DMS79 (cell line): ENCODE measurements at regions not wholly inside any gene's neighbourhood (a gene's known extent, or its start where the extent isn't known, plus 50 kb on each side); places are given as distances from the start of the nearest gene placed in this dataset.
"Not testable (repeated sequence)": the region's sequence is repeated elsewhere in the genome, so short reads cannot be mapped to it uniquely, and the experiment has no call there.

ENCODE experiments used
- DNase-seq: peaks from one replicate; lab custom pipeline; 2025; lab: John Stamatoyannopoulos, UW

DNA sequence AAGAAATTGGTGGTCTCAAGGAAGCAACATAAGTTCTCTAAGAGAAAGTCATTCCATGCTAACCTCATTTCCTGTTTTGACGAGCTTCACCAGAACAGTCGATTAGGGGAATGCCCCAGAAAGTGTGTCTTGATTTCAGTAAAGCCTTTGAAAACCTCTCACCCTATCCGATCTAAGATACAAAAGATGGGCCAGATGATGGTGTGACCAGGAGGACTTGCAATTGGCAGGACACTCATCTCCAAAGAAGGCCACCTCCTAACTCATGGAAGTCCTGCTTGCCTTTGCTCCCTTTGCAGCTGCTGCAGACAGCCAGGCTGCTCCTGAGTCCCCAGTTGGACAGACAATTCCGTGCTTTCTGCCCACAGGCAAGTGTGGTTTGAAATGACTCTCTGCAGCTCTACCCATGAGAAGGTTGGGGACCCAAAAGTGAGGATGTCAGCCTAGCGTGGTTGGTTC is 304.2 kb downstream of the BCL2L11 start:
- DNase-seq = not testable (repeated sequence)

DNA sequence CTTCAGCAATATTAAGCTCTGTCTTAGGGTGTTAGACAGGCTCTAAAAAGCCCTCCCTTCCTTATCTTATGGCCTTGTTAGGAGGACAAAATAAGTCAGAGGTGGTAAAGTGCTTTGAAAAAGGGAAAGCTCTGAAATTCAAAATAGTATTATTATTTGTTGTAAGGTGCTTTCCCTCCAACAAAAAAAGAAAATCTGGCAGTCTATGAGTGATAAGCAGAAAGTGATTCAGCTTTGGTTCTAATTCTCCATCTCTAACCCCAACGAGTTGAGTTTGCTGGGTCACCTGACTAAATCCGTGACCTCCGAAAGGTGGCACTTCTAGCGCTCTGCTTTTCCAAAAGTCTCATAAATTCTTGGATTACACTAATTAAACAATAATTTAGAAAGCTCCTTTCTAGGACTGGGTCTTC is 305.1 kb downstream of the BCL2L11 start:
- DNase-seq = not testable (repeated sequence)

DNA sequence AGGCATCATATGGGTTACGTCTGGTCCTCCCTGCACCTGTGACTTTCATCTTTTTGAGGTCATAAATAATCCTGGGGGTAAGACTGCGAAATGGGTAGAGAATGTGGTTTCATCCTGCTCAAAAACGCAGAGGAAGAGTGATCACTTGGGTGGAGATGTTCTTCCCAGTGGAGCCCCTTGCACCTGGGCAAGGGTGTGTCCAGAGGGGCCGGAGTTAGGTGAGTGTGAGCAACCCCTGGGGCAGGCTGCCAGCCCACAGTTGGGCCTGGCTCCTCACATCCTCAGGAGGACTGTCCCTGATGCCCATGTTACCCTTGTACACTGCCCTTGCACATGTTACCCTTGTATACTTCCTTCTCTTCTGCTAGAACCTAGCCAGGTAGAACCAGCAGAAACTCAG is 306.6 kb downstream of the BCL2L11 start:
- not testable (repeated sequence) for DNase-seq

DNA sequence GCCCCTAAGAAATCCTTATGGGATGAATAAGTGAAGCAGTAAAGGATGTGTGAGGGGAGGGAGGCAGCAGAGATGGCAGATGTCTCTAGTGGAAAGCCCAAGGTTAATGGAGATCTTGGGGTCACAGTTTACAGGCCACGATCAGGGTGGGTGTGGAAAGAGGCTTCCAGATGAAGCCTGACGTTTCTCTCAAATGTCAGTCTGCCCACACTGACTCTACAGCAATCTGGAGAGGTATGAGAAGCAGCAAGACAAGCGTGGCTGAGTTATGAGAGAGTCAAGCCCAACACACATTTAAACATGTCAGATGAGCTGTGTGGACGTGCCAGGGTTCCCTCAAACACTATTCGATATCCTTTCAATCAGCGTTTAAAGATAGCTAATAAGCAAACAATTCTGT is 308.2 kb downstream of the BCL2L11 start:
- not testable (repeated sequence) for DNase-seq

DNA sequence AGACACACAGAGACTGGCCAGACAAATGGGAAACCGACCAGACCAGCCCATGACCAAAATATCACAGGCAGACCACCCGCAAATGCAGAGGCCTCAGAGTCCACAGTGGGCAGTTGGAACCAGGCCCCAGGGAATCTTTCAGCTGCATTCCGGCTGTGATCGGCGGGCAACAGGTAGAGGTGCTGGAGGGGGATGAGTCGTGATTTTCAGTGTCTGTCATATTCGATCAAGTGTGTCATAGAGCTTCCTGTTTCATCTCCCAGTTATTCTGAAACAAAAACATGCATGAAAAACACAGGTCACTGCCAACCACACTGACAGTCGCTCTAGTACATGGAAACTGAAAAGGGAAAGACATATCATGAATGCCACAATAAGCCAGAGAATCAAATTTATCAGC is 308.6 kb downstream of the BCL2L11 start:
- not testable (repeated sequence) for DNase-seq

DNA sequence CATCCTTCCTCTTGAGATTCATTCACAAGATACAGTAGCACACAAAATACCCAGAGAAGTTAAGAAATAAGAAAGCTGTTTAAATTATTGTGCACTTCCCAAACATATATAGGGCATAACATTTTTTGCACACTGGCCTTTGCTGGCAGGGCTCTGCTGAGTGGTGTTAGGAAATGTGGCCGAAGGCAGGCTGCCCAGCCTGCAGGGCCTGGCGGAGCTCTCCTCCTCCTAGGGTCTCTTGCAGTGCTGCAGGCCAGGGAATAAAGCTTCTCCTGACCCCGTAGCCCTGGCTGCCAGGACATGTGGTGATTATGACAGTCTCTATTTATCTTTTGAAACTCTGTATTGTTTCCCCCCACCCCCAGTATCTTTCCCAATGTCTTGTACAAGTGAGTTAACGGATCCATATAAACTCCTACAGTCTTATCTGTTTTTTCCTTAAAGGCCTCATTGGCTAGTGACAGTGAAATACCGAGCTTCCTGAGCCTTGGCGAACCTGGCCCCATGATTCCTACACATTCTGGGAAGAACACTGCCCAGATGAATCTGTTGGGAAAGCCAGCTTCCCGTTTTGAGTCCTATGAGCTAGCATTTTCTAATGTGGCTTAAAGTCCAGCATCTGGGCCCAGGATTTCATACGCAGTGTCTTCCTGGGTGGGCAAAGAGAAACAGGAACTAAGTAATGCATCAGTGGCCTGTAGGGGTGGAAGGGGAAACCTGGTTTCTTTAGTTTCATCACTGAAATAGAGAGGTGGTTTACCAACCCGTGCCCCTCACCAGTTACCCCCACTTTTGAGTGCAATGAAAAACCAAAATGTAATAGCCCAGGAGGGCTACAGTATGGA is 310.3 kb downstream of the BCL2L11 start:
- DNase-seq = not testable (repeated sequence)

DNA sequence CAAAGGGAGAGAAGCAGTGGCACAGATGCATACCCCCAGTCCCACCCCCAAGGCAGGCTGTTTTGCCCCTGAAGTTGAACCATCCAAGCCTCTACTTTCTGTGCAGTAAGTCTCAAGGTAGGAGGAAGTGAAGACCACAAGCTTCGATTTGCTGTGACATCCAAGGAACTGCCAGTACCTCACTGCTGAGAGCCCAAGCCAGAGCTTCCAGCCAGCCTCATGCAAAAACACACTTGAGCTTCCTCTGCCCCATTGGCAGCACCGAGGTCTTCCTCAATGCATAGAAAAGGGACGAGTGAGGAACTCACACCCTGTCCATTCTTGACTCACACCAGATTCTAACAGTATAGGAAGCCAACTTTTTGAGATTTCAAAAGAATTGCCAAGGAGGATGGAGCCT is 311.7 kb downstream of the BCL2L11 start:
- not testable (repeated sequence) for DNase-seq

DNA sequence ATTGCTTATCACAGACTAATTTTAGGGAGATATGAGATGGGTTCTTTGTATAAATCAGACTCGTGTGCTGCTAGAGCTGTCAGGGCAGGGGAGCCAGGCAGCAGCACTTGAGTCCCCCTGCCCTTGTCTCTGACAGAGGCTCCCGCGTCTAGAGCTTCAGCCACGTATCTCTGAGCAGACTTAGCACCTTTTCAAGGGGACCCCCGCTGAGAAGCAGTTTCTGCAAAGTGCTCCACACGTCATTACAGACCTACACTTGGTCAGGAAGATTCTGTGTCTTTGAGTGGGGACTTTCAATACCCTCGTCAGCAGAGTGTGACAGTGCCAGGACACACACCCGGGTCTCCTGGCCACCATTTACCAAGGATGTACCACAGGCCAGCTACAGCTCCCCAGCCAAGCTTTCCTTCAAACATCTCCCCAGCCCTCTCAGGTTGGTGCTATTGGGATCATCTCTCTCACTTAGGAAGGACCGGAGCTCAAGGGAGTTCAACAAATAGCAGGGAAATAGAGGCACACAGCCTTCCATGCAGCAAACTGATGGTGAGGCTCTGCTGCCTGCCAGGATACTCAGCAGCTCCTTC is 312.3 kb downstream of the BCL2L11 start:
- not testable (repeated sequence) for DNase-seq

DNA sequence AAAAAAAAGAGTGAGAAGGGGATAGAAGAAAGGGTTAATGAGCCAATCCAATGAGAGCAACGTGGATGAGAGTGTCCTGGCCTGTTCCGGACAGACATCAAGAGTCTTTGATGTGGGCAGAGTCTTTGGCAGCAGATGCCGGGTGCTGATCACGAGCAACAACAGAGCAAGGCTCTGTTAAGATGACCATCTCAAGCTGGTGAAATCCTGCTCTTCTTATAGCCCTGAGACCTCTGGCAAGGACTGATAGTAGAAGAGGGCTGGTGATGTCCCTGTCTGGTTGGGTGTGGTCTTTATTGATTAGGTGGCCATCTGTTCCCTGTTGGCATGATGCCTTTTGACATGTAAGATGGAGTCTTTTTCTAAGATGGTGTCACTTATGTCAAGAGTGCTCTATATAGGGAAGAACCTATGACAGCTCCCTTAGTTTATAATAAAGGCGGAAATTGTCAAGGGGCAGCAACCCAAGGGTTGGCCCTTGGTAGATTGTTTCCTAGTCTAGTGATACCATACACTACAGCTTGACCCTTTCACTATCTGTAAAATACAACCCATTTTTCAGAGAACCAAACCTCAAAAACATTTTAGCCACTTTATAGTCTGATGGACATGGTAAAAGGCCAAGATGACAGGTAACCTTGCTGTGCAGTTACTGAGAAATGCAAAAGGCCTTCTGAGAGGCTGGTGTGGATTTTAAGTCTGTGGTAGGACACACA is 313.3 kb downstream of the BCL2L11 start:
- DNase-seq = not testable (repeated sequence)

DNA sequence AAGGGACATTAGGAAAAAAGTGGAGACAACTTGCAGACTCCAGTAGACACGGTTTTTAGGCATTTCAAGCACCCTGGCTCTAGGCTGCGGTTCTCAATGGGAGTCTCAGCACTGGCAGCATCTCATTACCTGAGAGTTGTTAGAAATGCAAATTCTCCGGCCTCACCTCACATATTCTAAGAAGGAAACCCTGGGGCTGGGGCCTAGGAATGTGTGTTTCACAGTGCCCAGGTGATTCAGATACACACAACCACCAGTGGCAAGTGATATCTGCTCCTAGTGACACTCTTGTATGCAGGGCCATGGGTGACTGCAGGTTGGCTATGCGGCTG is 313.9 kb downstream of the BCL2L11 start:
- not testable (repeated sequence) for DNase-seq

DNA sequence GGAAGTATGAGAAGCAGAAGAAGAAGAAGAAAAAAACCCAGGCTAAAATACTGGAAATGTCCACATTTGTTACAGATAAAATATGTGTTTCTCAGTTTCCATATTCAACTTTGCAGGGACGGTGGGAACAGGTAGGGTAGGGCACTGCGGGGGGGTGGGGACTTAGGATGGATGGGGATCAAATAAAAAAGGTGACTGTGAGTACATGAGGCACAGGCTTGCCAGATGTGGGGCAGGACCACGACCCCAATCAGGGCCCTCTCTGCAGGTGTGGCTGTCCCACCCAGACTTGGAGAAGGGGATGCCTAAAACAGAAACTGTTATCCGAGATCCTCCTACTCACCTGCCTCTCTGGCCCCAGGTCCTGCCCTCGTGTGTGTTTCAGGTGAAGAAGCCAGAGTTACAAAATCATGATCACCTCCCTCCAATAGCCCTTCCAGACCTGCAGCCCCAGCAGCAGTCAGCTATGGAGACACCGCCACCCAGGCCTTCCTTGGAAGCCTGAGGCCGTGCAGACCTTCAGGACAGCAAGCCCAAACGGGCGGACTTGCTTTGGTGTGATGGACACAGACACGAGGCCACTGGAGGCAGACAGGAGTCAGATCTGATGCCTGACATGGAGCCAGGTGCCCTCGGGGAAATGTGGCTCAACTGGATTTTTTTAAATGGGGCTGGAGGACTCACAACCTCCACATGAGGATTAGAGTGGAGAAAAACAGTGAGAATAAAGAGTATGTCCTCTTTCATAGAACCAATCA is 315.0 kb downstream of the BCL2L11 start:
- not testable (repeated sequence) for DNase-seq

DNA sequence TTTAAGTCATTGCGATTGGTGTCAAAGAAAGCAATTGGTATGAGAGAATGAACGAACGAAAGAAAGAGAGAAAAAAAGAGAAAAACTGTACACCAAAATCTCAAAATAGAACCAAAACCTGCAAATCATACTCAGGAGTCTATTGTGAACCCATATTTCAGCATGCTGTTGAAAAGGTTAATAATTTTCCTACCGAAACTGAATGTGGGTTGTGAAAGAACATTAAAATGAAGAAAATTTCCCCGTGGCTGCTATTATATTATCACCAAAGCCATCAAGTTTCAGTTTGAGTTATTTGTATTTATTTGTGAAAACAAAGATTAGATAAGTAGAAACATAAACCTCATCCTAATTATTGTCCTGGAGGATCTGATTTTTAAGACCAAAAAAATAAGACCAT is 315.7 kb downstream of the BCL2L11 start:
- not testable (repeated sequence) for DNase-seq

DNA sequence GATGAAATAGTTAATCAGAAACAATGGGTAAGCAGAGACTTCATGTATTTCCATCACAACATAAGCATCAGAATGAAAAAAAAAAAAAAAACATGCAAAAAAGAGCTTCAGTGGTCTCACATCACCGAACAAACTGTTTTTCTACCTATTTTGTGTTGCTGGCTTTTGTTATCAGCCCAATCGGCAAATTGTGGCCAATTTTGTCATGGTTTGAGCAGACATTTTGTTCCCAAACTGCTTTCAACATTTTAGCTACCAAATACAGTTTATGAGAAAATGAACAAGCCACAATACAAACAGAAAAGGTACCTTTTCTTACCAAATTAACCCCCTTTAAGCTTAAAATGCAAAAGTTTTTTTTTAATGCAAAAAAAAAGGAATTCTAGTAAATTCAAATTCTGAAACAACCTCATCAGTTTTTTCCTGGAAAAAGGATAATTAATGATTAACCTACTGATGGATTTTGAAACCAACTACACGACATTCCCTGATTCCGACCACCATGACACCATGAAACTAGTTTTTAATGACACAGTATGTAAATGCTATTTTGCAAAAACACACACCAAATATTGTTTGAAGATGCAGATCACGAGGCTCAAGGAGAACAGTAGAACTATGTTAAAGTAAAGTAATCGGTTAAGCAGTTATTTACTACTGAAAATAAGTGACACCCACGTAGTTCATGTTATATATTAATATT is 316.7 kb downstream of the BCL2L11 start:
- not testable (repeated sequence) for DNase-seq

DNA sequence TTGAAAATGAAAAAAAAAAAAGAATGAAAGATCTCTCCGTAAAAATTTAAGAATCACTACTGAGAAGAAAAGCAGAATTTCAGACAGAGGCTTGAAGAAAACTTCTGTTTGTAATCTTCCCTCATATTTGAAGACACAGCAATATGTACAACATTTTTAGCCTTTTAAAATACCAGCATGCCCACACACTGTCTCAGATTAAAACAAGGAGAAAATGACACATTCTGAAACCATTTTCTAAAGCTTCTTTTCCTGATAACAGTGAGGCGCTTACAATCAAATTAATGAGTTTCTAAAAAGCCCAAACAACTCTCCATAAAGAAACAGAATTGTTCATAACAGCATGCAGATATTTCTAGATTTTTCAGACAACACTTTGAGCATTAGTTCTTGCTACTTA is 317.4 kb downstream of the BCL2L11 start:
- not testable (repeated sequence) for DNase-seq

DNA sequence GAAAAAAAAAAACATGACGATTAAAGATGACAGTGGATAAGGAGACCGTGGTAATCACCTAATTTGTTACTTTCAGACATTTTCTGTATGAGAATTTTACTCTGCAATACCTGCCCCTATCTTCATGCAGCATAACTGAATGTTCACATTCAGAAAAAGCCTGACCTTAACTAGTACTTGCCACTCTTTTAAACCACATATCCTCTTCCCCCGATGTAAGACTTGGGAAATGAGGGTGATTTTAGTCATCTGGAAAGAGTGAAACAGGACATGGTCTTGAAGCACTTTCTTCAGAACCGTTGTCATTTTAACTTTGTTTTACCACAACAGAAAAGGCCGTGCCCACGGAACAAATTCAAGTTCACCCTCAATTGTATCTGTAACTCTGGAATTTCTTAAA is 318.5 kb downstream of the BCL2L11 start:
- not testable (repeated sequence) for DNase-seq

DNA sequence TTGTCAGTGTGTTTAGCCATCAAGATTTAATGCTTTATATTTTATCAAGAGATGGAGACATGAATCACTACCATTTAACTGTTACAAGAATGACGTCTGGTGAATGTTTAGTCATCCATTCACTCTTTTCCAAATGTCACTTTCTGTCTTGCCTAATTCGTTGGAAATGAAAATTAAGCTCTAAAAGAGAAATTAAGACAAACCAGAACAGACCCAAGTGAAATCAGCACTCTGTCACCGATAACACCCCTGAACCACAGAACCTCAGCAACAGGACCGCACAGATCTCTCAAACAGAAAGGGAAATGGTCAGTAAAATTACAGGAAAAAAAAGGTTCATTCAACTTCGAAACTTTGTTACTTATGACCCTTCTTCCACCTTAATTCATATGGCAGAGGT is 320.9 kb downstream of the BCL2L11 start:
- not testable (repeated sequence) for DNase-seq

DNA sequence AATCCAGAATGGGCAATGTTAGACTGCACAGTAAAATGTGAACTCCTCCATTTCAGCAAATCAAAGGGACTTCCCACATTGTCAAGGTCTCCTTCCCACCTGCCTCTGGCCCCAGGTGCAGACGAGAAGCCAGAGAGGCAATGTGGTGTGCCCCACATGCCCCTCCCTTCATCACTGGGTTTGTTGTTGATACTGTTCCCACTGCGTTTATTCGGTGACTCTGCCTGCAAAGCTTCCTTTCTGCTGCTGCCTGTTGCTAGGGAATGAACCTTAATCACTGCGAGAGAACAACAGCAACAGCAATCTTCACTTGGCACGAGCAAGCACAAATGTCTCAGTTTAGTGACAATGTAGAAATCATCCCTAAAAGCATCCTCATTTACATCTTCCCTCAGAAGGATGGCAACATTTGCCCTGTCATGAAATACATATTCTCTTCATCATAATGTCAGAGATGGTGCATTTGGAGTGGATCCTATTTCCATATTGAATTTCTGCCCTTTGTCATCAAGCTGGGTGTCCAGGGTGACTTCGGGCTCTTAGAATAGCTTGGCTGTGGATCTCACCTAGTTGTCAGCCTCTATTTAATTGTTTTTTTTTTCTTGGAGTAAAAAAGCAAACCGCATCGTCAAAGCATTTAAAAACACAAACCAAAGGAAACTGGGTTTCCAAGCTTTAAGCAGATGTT is 322.2 kb downstream of the BCL2L11 start:
- not testable (repeated sequence) for DNase-seq

DNA sequence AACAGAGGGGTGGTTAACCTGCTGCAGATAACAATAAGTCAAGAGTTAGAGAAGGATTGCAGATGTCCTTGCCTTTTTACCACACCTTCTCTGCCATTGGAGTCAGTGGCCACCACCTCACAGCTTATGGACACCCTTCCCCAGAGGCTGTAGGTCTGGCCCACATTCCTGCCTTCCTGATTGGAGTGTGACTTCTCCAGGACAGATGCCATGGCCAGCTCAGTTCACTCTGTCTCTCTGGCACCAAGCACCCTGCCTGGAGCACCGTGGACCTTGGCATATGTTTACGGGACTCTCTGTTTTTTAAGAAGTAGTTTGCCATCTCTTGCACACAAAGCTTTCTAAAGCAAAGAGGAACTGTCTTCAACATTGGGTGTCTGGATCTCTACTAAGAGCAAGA is 323.8 kb downstream of the BCL2L11 start:
- DNase-seq = not testable (repeated sequence)

DNA sequence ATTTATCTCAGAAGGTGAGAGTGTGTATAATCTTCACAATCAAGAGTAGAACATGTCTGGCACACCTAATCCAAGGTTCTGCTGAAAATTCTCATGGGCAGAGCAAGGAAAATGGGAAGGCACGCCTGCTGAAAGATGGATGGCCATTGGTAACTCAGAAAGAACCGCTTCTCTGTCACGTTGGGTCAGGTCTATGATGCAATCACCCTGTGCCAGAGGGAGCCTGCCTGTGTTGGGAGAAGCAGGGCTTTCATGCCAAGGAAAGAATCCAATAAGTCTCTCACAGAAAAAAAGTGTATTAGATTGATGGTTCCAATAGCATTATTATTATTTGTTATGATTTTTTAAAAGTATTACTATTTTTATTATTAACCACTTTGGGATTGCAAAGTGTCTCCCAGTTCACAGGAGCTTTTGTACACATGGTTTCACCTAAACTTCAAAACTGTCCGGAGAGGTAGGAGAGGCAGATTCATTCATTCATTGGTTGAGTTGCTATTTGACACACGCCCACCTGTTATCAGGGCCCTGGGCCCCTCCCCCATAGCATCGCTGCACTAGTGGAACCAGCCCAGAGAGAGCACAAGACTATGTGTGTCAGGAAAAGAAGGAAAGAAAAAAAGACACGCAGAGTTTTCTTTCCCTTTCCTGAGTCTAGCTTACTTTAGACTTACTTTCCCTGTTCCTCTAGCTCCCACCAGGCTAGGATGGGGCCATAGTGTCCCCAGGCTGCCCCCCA is 324.6 kb downstream of the BCL2L11 start:
- DNase-seq = not testable (repeated sequence)

DNA sequence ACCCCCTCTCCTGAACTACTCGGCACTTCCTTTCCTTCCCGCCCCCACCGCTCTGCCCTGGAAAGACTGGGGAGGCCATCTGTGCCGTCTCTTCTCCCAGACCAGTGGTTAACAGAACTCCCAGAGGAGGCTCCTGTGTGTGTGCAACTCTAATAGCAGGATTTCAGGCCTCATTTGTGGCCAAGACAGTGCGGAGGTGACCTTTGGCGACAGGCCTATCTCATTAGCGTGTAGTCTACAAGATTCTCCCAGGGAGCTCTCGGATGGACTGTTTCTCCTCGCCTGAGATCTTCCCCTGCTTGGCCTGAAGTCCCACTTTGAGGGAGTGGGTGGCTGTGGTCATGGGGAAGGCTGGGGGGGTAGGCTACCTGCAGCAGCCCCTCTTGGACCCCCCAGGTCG is 325.2 kb downstream of the BCL2L11 start:
- not testable (repeated sequence) for DNase-seq
